ENCODE measurements at regions not wholly inside any gene's neighbourhood (a gene's known extent, or its start where the extent isn't known, plus 50 kb on each side); places are given as distances from the start of the nearest gene placed in this dataset.

GRCh38 chr6:164477790-164478189, 831.6 kb downstream of the C6orf118 start:
- DNase-seq (ENCODE audit: low read depth in 2 of 2): no peak

- no peak for DNase-seq (ENCODE audit: low read depth in 2 of 2)
Observed at GRCh38 chr6:164477101-164477500, 832.3 kb downstream of the C6orf118 start.

GRCh38 chr6:164469276-164469949, 840.0 kb downstream of the C6orf118 start:
- no peak for DNase-seq (ENCODE audit: low read depth in 2 of 2)

- DNase-seq (ENCODE audit: low read depth in 2 of 2): no peak
Observed at GRCh38 chr6:164455835-164456234, 853.6 kb downstream of the C6orf118 start.

- no peak for DNase-seq (ENCODE audit: low read depth in 2 of 2)
Observed at GRCh38 chr6:164453835-164454234, 855.6 kb downstream of the C6orf118 start.

- DNase-seq (ENCODE audit: low read depth in 2 of 2): no peak
Observed at GRCh38 chr6:164442572-164442971, 866.8 kb downstream of the C6orf118 start.

- DNase-seq (ENCODE audit: low read depth in 2 of 2): no peak
Observed at GRCh38 chr6:164439331-164439730, 870.1 kb downstream of the C6orf118 start.

- no peak for DNase-seq (ENCODE audit: low read depth in 2 of 2)
Observed at GRCh38 chr6:164436976-164437375, 872.4 kb downstream of the C6orf118 start.

GRCh38 chr6:164427728-164428402, 881.5 kb downstream of the C6orf118 start:
- DNase-seq (ENCODE audit: low read depth in 2 of 2): no peak

- no peak for DNase-seq (ENCODE audit: low read depth in 2 of 2)
Observed at GRCh38 chr6:164424489-164424888, 884.9 kb downstream of the C6orf118 start.

GRCh38 chr6:164419099-164419498, 890.3 kb downstream of the C6orf118 start:
- no peak for DNase-seq (ENCODE audit: low read depth in 2 of 2)

GRCh38 chr6:164418262-164418588, 891.2 kb downstream of the C6orf118 start:
- DNase-seq (ENCODE audit: low read depth in 2 of 2): no peak

- DNase-seq (ENCODE audit: low read depth in 2 of 2): no peak
Observed at GRCh38 chr6:164417537-164418261, 891.7 kb downstream of the C6orf118 start.

GRCh38 chr6:164415832-164416563, 893.4 kb downstream of the C6orf118 start:
- DNase-seq (ENCODE audit: low read depth in 2 of 2): no peak

- no peak for DNase-seq (ENCODE audit: low read depth in 2 of 2)
Observed at GRCh38 chr6:164414695-164415094, 894.7 kb downstream of the C6orf118 start.

- DNase-seq (ENCODE audit: low read depth in 2 of 2): no peak
Observed at GRCh38 chr6:164412566-164412965, 896.8 kb downstream of the C6orf118 start.

- no peak for DNase-seq (ENCODE audit: low read depth in 2 of 2)
Observed at GRCh38 chr6:164410017-164410416, 899.4 kb downstream of the C6orf118 start.

GRCh38 chr6:164409309-164410009, 899.9 kb downstream of the C6orf118 start:
- DNase-seq (ENCODE audit: low read depth in 2 of 2): no peak

GRCh38 chr6:164408868-164409267, 900.5 kb downstream of the C6orf118 start:
- DNase-seq (ENCODE audit: low read depth in 2 of 2): no peak

- no peak for DNase-seq (ENCODE audit: low read depth in 2 of 2)
Observed at GRCh38 chr6:164404812-164405488, 904.5 kb downstream of the C6orf118 start.

- no peak for DNase-seq (ENCODE audit: low read depth in 2 of 2)
Observed at GRCh38 chr6:164401871-164402270, 907.5 kb downstream of the C6orf118 start.
